ENCODE measurements at regions not wholly inside any gene's neighbourhood (a gene's known extent, or its start where the extent isn't known, plus 50 kb on each side); places are given as distances from the start of the nearest gene placed in this dataset.

GRCh38 chr12:62078020-62078419 lies 182.2 kb upstream of the USP15 start:
- H3K4me3 ChIP-seq = no peak overlapping the region
- H3K9me3 ChIP-seq = no peaks in the 10 kb centered on the region
- no peaks in the 10 kb centered on the region for H3K36me3 ChIP-seq
- DNase-seq (ENCODE audit: low spot score) = no peak
- intact Hi-C loops (cut with DNase I) = no loop called here
- H3K27ac ChIP-seq = no peak overlapping the region
- TF ChIP-seq CTCF (IDR thresholded peaks at IDR 0.05) = no peak
- no peak for TF ChIP-seq POLR2AphosphoS5 (IDR thresholded peaks at IDR 0.05)
- TF ChIP-seq POLR2A (IDR thresholded peaks at IDR 0.05) = no peak
- no peaks in the 10 kb centered on the region for H3K27me3 ChIP-seq (replicated peaks; ENCODE audit: insufficient read depth)
- no peaks in the 10 kb centered on the region for H3K4me1 ChIP-seq (replicated peaks)
- WGBS = 35% methylated on average over 6 of the region's 6 CpGs

- no peak overlapping the region for H3K4me3 ChIP-seq
- no peak for DNase-seq (ENCODE audit: low spot score)
- 75% methylated on average over 1 of the region's 1 CpG for WGBS
- no peaks in the 10 kb centered on the region for H3K27me3 ChIP-seq (replicated peaks; ENCODE audit: insufficient read depth)
- H3K4me1 ChIP-seq (replicated peaks) = no peaks in the 10 kb centered on the region
- H3K27ac ChIP-seq = no peak overlapping the region
- H3K9me3 ChIP-seq = no peaks in the 10 kb centered on the region
- H3K36me3 ChIP-seq = no peaks in the 10 kb centered on the region
- TF ChIP-seq CTCF (IDR thresholded peaks at IDR 0.05) = no peak
- TF ChIP-seq POLR2A (IDR thresholded peaks at IDR 0.05) = no peak
- intact Hi-C loops (cut with DNase I) = no loop called here
Observed at GRCh38 chr12:62082448-62082847, 177.8 kb upstream of the USP15 start.

GRCh38 chr12:62098132-62098531 lies 162.1 kb upstream of the USP15 start:
- 73% methylated on average over 3 of the region's 3 CpGs for WGBS
- DNase-seq (ENCODE audit: low spot score) = no peak
- intact Hi-C loops (cut with DNase I) = no loop called here
- Histone ChIP-seq H3K27ac (no peak overlapping the region), H3K36me3 (no peaks in the 10 kb centered on the region), H3K4me3 (no peak overlapping the region), H3K4me1 (replicated peaks) (no peaks in the 10 kb centered on the region), H3K9me3 (no peaks in the 10 kb centered on the region), H3K27me3 (replicated peaks; ENCODE audit: insufficient read depth) (no peaks in the 10 kb centered on the region)
- TF ChIP-seq CTCF (IDR thresholded peaks at IDR 0.05) (no peak), POLR2AphosphoS5 (IDR thresholded peaks at IDR 0.05) (no peak), POLR2A (IDR thresholded peaks at IDR 0.05) (no peak)

- Histone ChIP-seq H3K36me3 (no peaks in the 10 kb centered on the region), H3K4me1 (replicated peaks) (no peaks in the 10 kb centered on the region), H3K4me3 (no peak overlapping the region), H3K27me3 (replicated peaks; ENCODE audit: insufficient read depth) (no peaks in the 10 kb centered on the region), H3K9me3 (no peaks in the 10 kb centered on the region), H3K27ac (no peak overlapping the region)
- no peak for DNase-seq (ENCODE audit: low spot score)
- intact Hi-C loops (cut with DNase I) = no loop called here
- no peak for TF ChIP-seq POLR2AphosphoS5 (IDR thresholded peaks at IDR 0.05)
- TF ChIP-seq POLR2A (IDR thresholded peaks at IDR 0.05) = no peak
- TF ChIP-seq CTCF (IDR thresholded peaks at IDR 0.05) = no peak
Observed at GRCh38 chr12:62103748-62104147, 156.5 kb upstream of the USP15 start.

- no peaks in the 10 kb centered on the region for H3K9me3 ChIP-seq
- TF ChIP-seq POLR2A (IDR thresholded peaks at IDR 0.05) = no peak
- TF ChIP-seq CTCF (IDR thresholded peaks at IDR 0.05) = no peak
- TF ChIP-seq POLR2AphosphoS5 (IDR thresholded peaks at IDR 0.05) = no peak
- 22% methylated on average over 8 of the region's 8 CpGs for WGBS
- no peaks in the 10 kb centered on the region for H3K4me1 ChIP-seq (replicated peaks)
- no peaks in the 10 kb centered on the region for H3K27me3 ChIP-seq (replicated peaks; ENCODE audit: insufficient read depth)
- DNase-seq (ENCODE audit: low spot score) = no peak
- H3K36me3 ChIP-seq = no peaks in the 10 kb centered on the region
- intact Hi-C loops (cut with DNase I) = no loop called here
- H3K4me3 ChIP-seq = no peak overlapping the region
- H3K27ac ChIP-seq = no peak overlapping the region
Observed at GRCh38 chr12:62106547-62107185, 153.5 kb upstream of the USP15 start.

All from prostate gland (tissue), 2 donors.